ENCODE measurements at regions not wholly inside any gene's neighbourhood (a gene's known extent, or its start where the extent isn't known, plus 50 kb on each side); places are given as distances from the start of the nearest gene placed in this dataset.
"Not testable (repeated sequence)": the region's sequence is repeated elsewhere in the genome, so short reads cannot be mapped to it uniquely, and the experiment has no call there.

GRCh38 chr7:125444864-125445263 lies 515.2 kb upstream of the POT1 start:
- DNase-seq = no peak

DNA sequence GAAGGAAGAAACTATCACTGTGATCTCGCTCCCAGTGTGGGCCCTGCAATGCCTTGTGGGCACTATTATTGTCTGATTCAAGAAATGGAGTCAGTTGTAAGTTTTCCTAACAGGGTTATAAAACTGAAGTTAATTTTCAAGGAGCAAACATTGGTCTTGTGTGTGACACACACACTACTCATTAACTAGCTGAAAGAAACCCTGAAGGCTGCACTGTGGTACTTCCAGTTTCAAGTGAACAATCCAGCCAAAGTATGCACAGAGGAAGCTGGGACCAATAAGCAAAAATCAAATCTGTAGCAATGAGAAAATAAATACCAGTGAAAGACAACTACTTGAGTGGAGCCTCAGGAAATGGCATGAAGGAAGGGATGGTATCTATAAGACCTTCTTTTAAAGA lies 506.6 kb upstream of the POT1 start:
- no peak for DNase-seq

GRCh38 chr7:125431349-125431748 lies 501.7 kb upstream of the POT1 start:
- DNase-seq = no peak

DNA sequence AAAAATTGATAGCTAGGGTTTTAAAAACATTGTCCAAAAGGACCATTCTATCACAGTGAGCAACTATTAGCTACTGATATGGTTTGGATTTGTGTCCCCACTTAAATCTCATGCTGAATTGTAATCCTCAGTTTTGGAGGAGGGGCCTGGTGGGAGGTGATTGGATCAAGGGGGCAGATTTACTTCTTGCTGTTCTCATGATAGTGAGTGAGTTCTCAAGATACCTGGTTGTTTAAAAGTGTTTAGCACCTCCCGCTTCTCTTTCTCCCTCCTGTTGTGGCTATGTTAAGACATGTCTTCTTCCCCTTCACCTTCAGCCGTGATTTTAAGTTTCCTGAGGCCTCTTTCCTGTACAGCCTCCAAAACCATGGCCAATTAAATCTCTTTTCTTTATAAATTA lies 500.4 kb upstream of the POT1 start:
- no peak for DNase-seq

DNA sequence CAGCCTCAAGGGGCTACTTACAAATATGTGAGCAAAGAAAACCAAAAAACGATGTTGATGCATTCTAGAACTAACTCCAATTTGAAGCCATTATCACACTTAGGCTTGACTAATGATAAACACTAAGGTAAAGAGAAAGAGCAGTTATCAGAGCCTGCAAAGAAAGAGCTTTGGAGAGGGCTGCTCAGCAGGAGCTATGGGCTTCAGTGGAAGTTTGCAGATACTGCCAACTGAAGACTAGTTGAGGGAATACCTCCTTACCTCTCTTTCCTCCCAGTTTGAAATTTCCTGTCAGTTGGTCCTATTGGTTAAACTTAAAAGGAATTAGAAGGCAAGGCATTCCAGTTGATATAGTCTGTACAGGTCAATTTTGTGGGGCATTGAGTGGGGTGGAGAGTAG lies 498.1 kb upstream of the POT1 start:
- DNase-seq = no peak

DNA sequence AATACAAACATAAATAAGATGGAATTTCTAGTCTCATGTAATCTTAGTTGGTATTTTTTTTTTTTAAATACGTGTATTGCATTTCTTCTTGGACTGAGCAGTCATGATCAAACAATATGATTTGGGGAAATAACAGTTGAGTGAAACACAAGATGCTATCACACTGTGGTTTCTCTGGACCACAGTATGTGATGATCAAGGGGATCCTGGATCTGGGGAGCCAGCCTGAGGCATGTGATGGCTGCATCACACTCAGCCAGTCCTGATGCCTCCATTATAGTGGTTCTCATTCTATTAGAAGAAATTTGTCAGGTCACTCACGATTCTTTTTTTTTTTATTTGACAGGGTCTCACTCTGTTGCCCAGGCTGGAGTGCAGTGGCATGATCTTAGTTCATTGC lies 495.9 kb upstream of the POT1 start:
- DNase-seq = no peak

DNA sequence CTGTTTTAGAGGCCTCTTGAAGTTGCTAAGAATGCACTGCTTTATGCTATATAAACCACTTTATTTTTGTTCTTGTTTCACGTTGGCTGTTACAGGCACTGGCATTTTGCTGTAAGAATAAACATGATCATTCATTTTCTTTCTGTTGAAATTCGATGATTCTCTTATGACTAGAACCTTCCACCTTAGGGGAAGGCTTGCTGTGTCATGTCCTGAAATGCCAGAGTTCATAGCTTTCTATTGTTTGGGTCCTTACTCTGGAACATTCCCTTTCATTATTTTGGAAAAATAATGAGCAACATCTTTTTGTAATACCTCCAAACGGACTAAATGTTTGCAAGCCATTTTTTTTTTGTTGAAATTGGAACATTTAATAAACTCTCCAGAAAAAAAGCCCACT lies 495.1 kb upstream of the POT1 start:
- no peak for DNase-seq

DNA sequence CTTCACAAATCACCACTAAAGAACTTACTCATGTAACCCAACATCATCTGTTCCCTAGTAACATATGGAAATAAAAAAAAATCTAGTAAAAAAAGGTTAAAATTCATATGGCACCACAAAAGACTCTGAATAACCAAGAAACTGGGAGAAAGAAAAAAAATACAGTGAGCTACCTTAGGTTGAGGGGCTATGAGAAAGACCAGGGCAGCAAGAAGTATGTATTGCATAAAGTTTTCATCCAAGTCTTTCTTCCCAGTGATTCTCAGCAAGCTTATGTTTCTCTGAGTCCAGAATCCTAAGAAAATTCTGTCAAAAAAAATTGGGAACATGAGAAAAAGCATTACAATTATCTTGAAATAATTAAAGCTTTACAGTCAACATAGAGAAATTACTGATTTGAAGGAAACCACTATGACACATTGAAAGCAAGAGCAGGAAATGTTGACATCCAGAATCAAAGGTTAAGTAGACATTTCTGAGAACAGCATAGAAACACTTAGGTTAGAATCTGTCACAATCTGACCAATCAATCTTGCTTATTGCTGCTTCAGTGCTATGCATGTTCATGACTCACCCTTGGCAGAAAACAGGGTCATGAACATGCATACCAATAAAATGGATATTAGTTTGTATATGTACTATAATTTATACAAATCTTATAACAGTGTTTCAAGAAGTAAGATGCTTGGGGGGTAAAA lies 494.0 kb upstream of the POT1 start:
- no peak for DNase-seq

- DNase-seq = not testable (repeated sequence)
Observed at GRCh38 chr7:125421407-125421806, 491.8 kb upstream of the POT1 start.

- DNase-seq = no peak
Observed at GRCh38 chr7:125412890-125413665, 483.5 kb upstream of the POT1 start.

DNA sequence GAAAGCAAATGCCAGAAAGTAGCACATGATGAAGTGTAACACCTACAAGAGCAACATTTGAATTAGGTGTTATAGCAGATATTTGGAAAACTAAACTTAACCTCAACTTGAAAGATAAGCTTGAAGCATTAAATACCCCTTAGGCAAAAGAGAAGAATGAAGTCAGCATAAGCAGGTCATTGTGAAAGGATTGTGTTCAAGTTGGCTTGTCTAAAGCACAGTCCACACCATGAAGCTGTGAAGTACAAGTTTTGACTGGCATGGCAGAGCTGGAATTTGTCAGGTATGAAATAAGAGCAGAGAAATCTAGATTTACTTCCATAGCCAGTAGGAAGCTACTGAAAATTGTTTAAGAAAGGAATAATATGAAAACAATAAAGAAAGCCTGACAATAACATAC lies 480.3 kb upstream of the POT1 start:
- DNase-seq = no peak

- no peak for DNase-seq
Observed at GRCh38 chr7:125406111-125406510, 476.5 kb upstream of the POT1 start.

GRCh38 chr7:125399408-125399807 lies 469.8 kb upstream of the POT1 start:
- DNase-seq = no peak

DNA sequence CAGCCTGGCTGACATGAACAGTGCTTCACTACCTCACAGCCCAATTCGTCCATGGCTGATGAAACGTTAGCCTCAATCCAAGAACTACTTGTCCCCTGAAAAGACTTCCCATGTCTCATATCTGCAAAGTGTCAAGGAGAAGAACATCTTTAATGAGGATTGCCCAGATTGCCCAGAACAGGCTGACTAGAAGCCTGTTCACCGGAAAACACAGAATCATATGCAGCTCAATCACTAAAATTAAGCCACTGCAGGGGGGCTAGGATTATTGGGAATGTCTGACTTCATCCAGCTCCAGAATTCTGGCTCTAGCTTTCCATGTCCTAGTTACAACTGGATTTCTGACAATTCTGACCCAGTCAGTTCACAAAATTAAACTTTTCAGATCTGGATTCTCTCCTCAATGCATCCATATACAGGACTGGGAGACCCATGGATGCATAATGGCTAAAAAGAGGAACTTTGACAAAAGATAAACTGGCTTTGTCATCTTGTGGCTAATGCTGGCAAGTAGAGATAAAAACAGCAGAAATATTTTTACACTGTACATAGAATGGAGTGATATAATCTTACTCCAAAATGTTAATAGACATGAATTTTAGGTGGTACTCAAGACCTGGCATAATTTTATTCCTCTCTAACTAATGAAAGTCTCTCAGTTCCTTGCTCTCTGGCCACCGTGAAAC lies 467.0 kb upstream of the POT1 start:
- no peak for DNase-seq

- DNase-seq = no peak
Observed at GRCh38 chr7:125391921-125392320, 462.3 kb upstream of the POT1 start.

DNA sequence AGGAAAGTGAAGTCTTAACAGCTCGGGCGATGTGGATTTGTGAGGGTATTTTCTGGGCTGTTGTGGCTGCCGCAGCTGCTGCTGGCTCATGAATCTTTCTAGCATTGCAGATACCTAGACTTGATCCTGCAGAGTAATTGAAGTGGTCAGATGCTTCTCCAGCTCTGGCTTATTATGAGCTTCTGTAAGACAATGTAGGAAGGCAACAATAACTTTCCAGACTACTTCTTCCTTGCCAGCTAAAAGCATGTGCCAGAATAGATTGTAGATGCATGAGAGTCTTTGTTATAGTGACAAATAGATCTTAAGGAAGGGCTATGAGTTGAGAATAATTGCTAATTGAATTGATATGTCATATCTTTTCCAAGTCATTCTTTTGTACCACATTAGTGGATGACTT lies 461.4 kb upstream of the POT1 start:
- no peak for DNase-seq

- DNase-seq = no peak
Observed at GRCh38 chr7:125386211-125386610, 456.6 kb upstream of the POT1 start.

DNA sequence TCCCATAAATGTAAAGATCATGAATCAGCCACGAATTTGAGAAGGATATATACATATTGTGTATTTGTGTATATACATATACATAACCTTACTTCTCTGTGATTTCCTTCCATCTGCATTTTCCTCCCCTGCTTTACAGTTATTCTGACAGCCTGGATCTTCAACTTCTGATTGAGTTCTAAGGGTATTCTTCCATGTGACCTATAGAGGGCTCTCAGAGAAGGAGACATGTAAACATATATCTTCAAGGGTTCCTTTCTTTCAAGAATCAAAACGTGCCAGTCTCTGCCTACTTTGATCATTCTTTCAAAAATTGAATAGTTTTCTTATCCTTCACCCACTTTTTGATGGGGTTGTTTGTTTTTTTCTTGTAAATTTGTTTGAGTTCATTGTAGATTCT lies 453.7 kb upstream of the POT1 start:
- DNase-seq = no peak

- no peak for DNase-seq
Observed at GRCh38 chr7:125382401-125382800, 452.8 kb upstream of the POT1 start.

DNA sequence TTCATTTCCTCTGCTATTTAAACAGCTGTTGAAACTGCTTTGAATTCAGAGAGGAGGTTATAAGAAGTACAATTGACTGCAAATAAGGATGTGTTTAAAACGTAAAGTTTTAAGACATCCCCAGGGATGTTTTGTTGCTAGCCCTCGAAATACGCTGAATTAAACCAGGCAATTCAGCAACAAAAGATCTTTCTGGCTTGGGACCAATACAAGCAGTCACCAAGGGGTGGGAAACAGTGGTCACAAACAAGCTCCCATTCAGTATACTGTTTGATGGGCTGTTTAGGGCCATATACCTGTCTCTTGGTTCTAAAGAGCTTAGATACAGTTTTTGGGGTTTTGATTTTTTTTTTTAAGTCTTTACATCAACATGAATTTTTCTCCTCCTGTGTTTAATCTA lies 446.3 kb upstream of the POT1 start:
- no peak for DNase-seq

DNA sequence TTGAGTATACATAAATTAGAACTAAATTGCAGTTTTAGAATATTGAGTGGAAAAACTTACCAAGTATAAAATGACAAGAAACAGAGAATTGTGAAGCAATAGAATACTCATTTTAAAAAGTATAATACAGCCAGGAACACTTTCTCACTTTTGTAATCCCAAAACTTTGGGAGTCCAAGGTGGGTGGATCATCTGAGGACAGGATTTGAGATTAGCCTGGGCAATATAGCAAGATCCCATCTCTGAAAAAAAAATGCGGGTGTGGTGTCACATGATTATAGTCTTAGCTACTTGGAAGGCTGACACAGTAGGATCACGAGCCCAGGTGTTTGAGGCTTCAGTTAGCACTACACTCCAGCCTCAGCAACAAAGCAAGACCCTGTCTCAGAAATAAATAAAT lies 440.9 kb upstream of the POT1 start:
- no peak for DNase-seq

DNA sequence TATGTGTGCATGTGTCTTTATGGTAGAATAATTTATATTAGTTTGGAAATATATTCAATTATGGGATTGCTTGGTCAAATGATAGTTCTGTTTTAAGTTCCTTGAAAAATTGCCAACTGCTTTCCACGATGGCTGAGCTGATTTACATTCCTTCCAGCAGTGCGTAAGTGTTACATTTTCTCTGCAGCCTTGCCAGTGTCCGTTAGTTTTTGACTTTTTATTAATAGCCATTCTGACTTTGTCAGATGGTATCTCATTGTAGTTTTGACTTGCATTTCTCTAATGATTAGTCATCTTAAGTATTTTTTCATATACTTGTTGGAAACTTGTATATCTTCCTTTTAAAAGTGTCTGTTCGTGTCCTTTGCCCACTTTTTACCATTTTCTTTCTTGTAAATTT lies 434.2 kb upstream of the POT1 start:
- no peak for DNase-seq

DNA sequence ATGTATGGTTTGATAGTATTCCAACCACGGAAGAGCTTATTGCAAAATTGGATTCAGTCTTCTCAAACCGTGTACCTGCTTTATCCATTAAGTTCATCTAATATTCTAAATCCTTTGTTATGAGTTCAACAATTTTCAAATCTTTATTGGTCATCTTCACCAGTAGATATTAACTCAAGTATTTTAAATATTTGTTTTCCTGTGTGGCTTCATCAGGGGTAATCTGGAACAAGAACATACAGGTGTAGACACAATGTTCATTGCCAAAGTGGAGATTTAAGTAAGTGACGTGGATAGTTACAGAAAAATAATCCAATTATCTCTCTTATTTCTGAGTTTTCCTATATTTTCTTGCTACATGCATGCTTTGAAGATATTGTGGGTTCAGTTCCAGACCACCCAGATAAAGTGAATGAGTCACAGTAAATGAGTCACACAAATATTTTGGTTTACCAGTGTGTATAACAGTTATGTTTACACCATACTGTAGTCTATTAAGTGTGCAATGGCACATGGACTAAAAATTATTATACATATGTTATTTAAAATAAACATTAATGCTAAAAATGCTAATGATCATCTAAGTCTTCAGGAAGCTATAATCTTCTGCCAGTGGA lies 429.0 kb upstream of the POT1 start:
- DNase-seq = no peak

Data from NCI-H1694 treated with DMSO at 0.1 percent for 48 hours (cell line).